Epithelial cell of esophagus (primary cell): ENCODE measurements at regions not wholly inside any gene's neighbourhood (a gene's known extent, or its start where the extent isn't known, plus 50 kb on each side); places are given as distances from the start of the nearest gene placed in this dataset.
A peak's percentile ranks its signal among the peaks of the same experiment; 100 is the strongest.

Source experiments
- DNase-seq: peaks from one replicate; pipeline ENCODE4 v3.0.0; 2010; ENCODE audit warnings: low read depth
- H3K4me3 ChIP-seq: 2 replicates; pipeline ENCODE4 v1.5.1; 2011; ENCODE audit warnings: mild to moderate bottlenecking, low read length, control low read depth
- TF ChIP-seq, protein P1 (sequence below): IDR thresholded peaks from 2 replicates; pipeline ENCODE4 v1.5.1; 2011; ENCODE audit warnings: low read depth, mild to moderate bottlenecking, low read length, control low read depth, inconsistent platforms; ENCODE audit not compliant: insufficient read depth; ENCODE audit errors: missing control alignments

DNA sequence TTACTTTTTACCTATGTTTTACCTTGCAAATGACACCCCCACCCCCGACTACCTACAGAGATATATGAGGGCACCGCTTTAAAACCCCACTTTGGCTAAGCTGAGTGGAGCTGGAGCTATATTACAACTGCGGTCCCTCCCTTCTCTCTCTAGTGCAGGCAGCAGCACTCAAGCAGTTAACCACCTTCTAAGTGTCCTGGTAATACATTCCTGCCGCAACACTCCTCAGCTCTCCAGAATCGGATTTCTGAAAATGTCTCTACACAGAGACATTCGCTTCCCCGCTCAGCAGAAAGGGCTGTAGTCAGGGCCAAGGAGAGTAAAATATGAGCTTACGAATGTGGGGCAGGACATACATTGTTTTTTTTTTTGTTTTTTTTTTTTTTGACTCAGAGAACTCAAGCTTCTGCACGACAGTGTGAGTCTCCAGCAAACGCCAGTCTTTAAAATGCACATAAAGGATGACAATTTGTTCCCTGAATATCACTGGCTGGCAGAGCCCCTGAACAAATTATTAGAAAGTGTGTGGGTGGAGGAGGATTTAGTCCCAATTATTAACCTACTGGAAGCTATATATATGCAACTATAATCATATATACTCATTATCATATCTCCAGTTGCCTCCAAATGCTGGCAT lies 287.0 kb upstream of the TET2 start:
- no peak for DNase-seq
- TF ChIP-seq, protein P1, sequence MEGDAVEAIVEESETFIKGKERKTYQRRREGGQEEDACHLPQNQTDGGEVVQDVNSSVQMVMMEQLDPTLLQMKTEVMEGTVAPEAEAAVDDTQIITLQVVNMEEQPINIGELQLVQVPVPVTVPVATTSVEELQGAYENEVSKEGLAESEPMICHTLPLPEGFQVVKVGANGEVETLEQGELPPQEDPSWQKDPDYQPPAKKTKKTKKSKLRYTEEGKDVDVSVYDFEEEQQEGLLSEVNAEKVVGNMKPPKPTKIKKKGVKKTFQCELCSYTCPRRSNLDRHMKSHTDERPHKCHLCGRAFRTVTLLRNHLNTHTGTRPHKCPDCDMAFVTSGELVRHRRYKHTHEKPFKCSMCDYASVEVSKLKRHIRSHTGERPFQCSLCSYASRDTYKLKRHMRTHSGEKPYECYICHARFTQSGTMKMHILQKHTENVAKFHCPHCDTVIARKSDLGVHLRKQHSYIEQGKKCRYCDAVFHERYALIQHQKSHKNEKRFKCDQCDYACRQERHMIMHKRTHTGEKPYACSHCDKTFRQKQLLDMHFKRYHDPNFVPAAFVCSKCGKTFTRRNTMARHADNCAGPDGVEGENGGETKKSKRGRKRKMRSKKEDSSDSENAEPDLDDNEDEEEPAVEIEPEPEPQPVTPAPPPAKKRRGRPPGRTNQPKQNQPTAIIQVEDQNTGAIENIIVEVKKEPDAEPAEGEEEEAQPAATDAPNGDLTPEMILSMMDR = no peak
- no peak overlapping the region for H3K4me3 ChIP-seq

DNA sequence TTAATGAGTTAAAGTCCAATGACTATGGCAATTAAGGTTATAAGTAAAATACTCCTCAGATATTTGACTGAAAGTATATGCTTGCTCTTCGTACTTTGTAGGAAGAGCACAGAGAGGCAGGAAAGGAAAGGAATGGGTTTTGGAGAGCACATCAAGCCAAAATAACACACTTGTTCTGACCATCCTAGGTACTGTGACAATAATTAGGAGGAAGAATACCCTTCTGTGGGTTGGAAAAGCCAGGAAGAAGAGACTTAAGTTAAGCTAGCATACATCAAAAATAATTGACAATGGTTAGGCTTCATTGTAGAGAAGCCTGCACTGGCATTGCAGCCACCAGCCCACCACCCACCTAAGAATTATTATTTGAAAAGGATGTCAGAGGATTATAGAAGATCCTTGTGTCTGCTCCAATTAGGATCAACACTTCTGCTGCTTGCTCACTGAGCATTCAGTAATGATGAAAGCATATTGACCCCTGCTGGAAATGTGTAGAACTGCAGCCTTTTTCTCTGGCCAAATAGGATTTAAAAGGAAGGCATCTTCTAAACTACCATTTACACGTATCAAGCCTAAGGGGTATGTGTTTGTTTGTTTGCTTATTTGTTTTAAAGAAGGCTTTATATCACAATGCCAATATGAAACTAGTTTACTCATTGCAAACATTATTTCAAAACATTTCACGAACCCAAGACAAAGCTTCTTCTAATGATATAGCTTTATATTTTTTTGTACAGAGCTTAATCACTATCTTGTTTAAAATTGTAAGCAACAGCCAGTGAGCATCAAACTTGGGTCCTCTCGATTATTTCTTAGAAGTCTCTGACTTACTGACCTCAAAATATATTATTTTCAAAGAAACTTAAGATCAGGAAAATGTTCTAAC lies 286.2 kb upstream of the TET2 start:
- H3K4me3 ChIP-seq = no peak overlapping the region
- peak; percentile 83 for DNase-seq
- TF ChIP-seq, protein P1 = peak; percentile 92

DNA sequence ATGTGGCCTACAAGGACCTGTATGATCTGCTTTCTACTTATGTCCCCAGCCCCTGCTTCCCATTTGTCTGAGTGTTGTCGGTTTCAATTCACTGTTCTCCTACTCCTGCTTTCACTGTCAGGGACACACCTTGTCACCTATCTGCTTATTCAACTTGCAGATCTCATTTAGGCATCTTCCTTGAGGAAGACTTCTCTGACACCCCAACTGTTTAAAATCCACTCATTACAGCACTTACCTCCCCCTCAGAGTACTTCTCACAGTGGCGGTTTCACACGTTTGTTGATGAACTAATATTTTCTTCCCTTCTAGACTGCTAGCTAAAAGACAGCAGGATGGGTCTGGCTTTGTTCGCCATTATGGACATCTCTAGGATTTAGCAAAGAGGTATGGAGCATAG lies 279.9 kb upstream of the TET2 start:
- TF ChIP-seq, protein P1 = no peak
- no peak overlapping the region for H3K4me3 ChIP-seq
- no peak for DNase-seq

DNA sequence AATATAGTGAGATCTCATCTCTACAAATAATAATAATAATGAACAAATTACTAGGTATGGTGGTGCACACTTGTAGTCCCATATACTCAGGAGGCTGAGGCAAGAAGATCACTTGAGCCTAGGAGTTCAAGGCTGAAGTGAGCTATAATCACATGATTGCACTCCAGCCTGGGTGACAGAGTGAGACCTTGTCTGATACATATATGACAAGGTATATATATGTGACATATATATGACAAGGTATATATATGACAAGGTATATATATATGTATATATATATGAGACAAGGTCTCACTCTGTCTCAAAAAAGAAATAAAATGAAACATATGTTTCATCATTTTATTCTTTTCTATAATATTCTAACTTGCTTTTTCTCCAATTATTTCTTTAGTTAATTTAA lies 278.1 kb upstream of the TET2 start:
- H3K4me3 ChIP-seq = no peak overlapping the region
- TF ChIP-seq, protein P1 = no peak
- DNase-seq = no peak

DNA sequence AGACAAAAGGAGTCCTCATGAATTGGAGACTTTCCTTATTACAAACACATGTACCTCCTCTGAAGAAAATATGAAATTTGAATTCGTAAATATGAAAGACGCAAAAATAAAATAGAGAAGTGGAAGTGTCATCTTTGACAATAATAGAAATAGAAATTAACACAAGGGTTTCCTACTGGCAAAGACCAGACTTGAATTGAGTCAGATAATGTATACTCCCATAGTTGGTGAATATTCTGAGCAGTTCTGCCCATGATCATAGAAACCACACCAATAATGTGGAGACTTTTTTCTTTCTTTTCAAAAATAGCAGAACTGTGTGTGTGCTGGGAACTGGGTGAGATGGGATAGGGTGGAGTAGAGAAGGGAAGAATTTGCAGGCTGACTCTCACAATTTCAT lies 277.7 kb upstream of the TET2 start:
- no peak for DNase-seq
- no peak overlapping the region for H3K4me3 ChIP-seq

DNA sequence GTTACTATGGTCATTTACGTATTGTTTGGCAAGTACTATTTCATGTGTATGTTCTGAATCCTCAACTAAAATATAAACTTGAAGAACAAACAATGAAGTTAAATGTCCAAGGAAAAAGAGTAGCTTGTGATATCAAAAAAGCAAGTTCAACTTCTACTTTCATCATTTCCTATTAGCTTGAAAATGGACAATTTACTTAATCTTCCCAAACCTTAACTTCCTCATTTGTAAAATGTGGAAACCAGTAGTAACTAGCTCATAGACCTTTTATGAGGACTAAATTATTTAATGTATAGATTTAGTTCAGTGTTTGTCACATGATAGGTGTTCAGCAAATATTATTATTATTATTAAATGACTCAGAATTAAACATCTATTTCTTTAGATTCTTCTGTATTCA lies 276.8 kb upstream of the TET2 start:
- DNase-seq = no peak
- TF ChIP-seq, protein P1 = no peak
- no peak overlapping the region for H3K4me3 ChIP-seq

More for the DNA sequence above, 277.7 kb upstream of the TET2 start:
- TF ChIP-seq, protein P1 = no peak
